A673 (cell line): ENCODE measurements at regions not wholly inside any gene's neighbourhood (a gene's known extent, or its start where the extent isn't known, plus 50 kb on each side); places are given as distances from the start of the nearest gene placed in this dataset.

Source experiments
- BruUV-seq: library from RNA; stranded (reverse); fragments of 400-500 nt; replicated peaks from 2 replicates; lab custom pipeline; 2021; lab: Mats Ljungman, UMichigan
- CTCF ChIA-PET: fragments of 300-600 bp; sonication (Branson Sonifier 250); formaldehyde crosslinking; loops from one replicate; lab custom pipeline; 2022; ENCODE audit warnings: antibody characterized with exemption; lab: Charles Lee
- POLR2A ChIA-PET: fragments of 300-600 bp; sonication (Branson Sonifier 250); formaldehyde crosslinking; loops from one replicate; lab custom pipeline; 2022; ENCODE audit warnings: antibody characterized with exemption; ENCODE audit not compliant: low non-redundant PET; lab: Charles Lee
- DNase-seq: peaks from one replicate; pipeline ENCODE4 v3.0.0-alpha.2; 2015; ENCODE audit warnings: low spot score
- H3K27ac ChIP-seq: fragments of 200-600 bp; sonication (generic); 2 replicates; pipeline ENCODE4 v1.5.1; 2016; ENCODE audit warnings: mixed run types, low read depth, mild to moderate bottlenecking, mixed read lengths, antibody characterized with exemption, low read length; ENCODE audit not compliant: poor library complexity, severe bottlenecking
- H3K27me3 ChIP-seq: fragments of 200-600 bp; sonication (generic); replicated peaks from 2 replicates; pipeline ENCODE4 v1.6.1; 2017; ENCODE audit warnings: mixed run types, low read depth, mild to moderate bottlenecking, mixed read lengths, antibody characterized with exemption, low read length; ENCODE audit not compliant: insufficient read depth, poor library complexity
- H3K36me3 ChIP-seq: fragments of 200-600 bp; sonication (generic); 2 replicates; pipeline ENCODE4 v1.6.1; 2016; ENCODE audit warnings: mixed run types, mild to moderate bottlenecking, mixed read lengths, antibody characterized with exemption, low read length; ENCODE audit not compliant: insufficient read depth, poor library complexity, severe bottlenecking
- H3K4me1 ChIP-seq: fragments of 200-600 bp; sonication (generic); 2 replicates; pipeline ENCODE4 v1.6.1; 2017; ENCODE audit warnings: mixed run types, mild to moderate bottlenecking, mixed read lengths, antibody characterized with exemption, low read length; ENCODE audit not compliant: insufficient read depth, poor library complexity, severe bottlenecking
- H3K4me3 ChIP-seq: fragments of 200-600 bp; sonication (generic); 2 replicates; pipeline ENCODE4 v1.5.1; 2016; ENCODE audit warnings: low read depth, mixed run types, mild to moderate bottlenecking, mixed read lengths, low read length; ENCODE audit not compliant: poor library complexity, severe bottlenecking
- H3K9me3 ChIP-seq: fragments of 200-600 bp; sonication (generic); 2 replicates; pipeline ENCODE4 v1.6.1; 2016; ENCODE audit warnings: mixed run types, low read depth, mild to moderate bottlenecking, mixed read lengths, antibody characterized with exemption, low read length; ENCODE audit not compliant: poor library complexity, severe bottlenecking
- CTCF ChIP-seq: fragments of 300-800, 200-600 bp; sonication (generic); conservative IDR thresholded peaks from 2 replicates; pipeline ENCODE4 v1.5.1; 2017; ENCODE audit warnings: low read depth, mild to moderate bottlenecking, antibody characterized with exemption, low read length, moderate library complexity, mixed read lengths
- EZH2 ChIP-seq: fragments of 200-600 bp; sonication (generic); IDR thresholded peaks from 2 replicates; pipeline ENCODE4 v1.6.1; 2017; ENCODE audit warnings: borderline replicate concordance, low read depth, mild to moderate bottlenecking, mixed read lengths, antibody characterized with exemption, low read length; ENCODE audit not compliant: poor library complexity, severe bottlenecking
- intact Hi-C: fragments of 100-400 bp; cut with micrococcal nuclease; formaldehyde crosslinking; loops from one replicate; pipeline ENCODE4 v1.10.0; 2022; ENCODE audit not compliant: unreplicated experiment

- TF ChIP-seq EZH2 = no peak
- no peak for TF ChIP-seq CTCF
- ChIA-PET CTCF (no interaction called here), POLR2A (no interaction called here)
- DNase-seq = no peak
- peaks cover 68% of the 10 kb centered on the region for H3K9me3 ChIP-seq
- H3K27ac ChIP-seq = no peak overlapping the region
- no peak overlapping the region for H3K4me3 ChIP-seq
- intact Hi-C loops = no loop called here
- no TSS peak for BruUV-seq
- no peaks in the 10 kb centered on the region for H3K27me3 ChIP-seq
- H3K4me1 ChIP-seq = no peaks in the 10 kb centered on the region
- no peaks in the 10 kb centered on the region for H3K36me3 ChIP-seq
Observed at GRCh38 chr7:53642361-53642760, 606.9 kb downstream of the POM121L12 start.

- no peak for TF ChIP-seq CTCF
- no peak for TF ChIP-seq EZH2
- BruUV-seq = no TSS peak
- H3K9me3 ChIP-seq = peaks cover 68% of the 10 kb centered on the region
- H3K27me3 ChIP-seq = no peaks in the 10 kb centered on the region
- intact Hi-C loops = no loop called here
- POLR2A ChIA-PET = no interaction called here
- no peak for DNase-seq
- no peaks in the 10 kb centered on the region for H3K36me3 ChIP-seq
- H3K4me3 ChIP-seq = no peak overlapping the region
- no peak overlapping the region for H3K27ac ChIP-seq
- CTCF ChIA-PET = no interaction called here
- no peaks in the 10 kb centered on the region for H3K4me1 ChIP-seq
Observed at GRCh38 chr7:53642866-53643265, 607.4 kb downstream of the POM121L12 start.

- Histone ChIP-seq H3K27ac (no peak overlapping the region), H3K4me1 (no peaks in the 10 kb centered on the region), H3K36me3 (no peaks in the 10 kb centered on the region), H3K9me3 (peaks cover 36% of the 10 kb centered on the region), H3K27me3 (no peaks in the 10 kb centered on the region), H3K4me3 (no peak overlapping the region)
- no peak for DNase-seq
- POLR2A ChIA-PET = no interaction called here
- CTCF ChIA-PET = no interaction called here
- no peak for TF ChIP-seq CTCF
- TF ChIP-seq EZH2 = no peak
- intact Hi-C loops = no loop called here
- no TSS peak for BruUV-seq
Observed at GRCh38 chr7:53656881-53657280, 621.4 kb downstream of the POM121L12 start.
